ENCODE measurements at regions not wholly inside any gene's neighbourhood (a gene's known extent, or its start where the extent isn't known, plus 50 kb on each side); places are given as distances from the start of the nearest gene placed in this dataset.

DNA sequence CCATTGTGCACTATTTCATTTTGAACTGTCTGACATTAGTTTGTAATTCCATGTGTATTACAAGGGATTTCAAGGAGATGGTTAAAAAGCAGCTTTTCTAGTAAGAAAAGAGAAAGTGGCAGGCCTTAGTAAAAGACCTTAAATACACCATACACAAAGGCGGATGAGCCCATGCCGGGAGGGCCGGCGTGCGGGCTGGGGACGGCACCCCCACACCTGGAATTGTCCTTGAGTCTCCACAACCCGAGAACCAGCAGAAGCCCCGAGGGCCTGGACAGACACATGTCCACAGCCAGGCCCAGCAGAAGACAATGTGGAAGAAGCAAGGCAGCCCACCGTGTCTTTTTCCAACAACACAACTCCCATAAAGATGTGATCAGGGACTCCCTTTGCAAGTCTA is 123.7 kb upstream of the TCERG1L start:
- H3K4me3 ChIP-seq: no peak overlapping the region
- peaks cover 0 to 16% (median 14%) of the 10 kb centered on the region in 4 donors for H3K4me1 ChIP-seq
- peaks cover 0 to 32% (median 0%) of the 10 kb centered on the region in 4 donors for H3K27me3 ChIP-seq
- DNase-seq (ENCODE audit: extremely low spot score): no peak
- no peaks in the 10 kb centered on the region for H3K36me3 ChIP-seq
- WGBS: 90% methylated on average over 9 of the region's 9 CpGs
- TF ChIP-seq POLR2AphosphoS5 (IDR thresholded peaks at IDR 0.05) (no peak), EP300 (IDR thresholded peaks at IDR 0.05) (no peak), POLR2A (IDR thresholded peaks at IDR 0.05; ENCODE audit: low read depth) (no peak)
- TF ChIP-seq, protein P1, sequence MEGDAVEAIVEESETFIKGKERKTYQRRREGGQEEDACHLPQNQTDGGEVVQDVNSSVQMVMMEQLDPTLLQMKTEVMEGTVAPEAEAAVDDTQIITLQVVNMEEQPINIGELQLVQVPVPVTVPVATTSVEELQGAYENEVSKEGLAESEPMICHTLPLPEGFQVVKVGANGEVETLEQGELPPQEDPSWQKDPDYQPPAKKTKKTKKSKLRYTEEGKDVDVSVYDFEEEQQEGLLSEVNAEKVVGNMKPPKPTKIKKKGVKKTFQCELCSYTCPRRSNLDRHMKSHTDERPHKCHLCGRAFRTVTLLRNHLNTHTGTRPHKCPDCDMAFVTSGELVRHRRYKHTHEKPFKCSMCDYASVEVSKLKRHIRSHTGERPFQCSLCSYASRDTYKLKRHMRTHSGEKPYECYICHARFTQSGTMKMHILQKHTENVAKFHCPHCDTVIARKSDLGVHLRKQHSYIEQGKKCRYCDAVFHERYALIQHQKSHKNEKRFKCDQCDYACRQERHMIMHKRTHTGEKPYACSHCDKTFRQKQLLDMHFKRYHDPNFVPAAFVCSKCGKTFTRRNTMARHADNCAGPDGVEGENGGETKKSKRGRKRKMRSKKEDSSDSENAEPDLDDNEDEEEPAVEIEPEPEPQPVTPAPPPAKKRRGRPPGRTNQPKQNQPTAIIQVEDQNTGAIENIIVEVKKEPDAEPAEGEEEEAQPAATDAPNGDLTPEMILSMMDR (IDR thresholded peaks at IDR 0.05): no peak
- H3K9me3 ChIP-seq: no peaks in the 10 kb centered on the region
- no peak overlapping the region for H3K27ac ChIP-seq (replicated peaks in 1 of 4)
- intact Hi-C loops (cut with DNase I): no loop called here

DNA sequence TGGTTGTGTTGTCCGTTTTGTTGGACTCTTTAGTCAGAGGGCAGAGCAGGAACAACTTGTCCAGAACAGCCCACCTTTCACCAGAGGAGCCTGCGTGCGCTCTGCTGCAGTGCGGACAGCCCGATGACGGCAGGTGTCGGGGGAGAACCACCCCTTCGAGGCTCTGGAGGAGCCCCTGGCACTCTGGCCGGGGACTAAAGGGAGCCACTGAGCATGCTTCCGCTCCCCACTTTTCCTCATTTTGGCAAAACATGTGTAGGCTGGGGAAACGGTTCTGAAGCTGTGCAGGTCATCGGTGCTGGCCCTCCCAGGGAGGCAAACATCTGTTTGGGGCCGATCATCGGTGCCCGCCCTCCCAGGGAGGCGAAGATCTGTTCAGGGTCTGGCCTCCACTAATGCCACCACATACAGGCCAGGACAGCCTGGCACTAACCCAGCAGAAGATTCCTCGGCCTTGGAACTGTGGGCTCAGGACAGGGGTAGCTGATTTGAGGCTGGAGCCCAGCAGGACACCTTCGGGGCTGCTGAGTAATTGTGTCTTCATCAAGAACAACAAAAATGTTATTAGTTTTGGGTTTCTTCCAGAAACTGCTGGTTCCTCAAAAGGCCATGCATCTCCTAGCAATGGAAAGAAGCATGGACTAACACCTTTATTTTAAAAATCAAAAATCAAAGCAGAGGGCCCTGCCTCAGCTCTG is 124.4 kb upstream of the TCERG1L start:
- intact Hi-C loops (cut with DNase I): no loop called here
- no peaks in the 10 kb centered on the region for H3K36me3 ChIP-seq
- H3K4me1 ChIP-seq: peaks cover 0 to 16% (median 14%) of the 10 kb centered on the region in 4 donors
- H3K27me3 ChIP-seq: peaks cover 0 to 31% (median 0%) of the 10 kb centered on the region in 4 donors
- no peak for DNase-seq (ENCODE audit: extremely low spot score)
- no peak for TF ChIP-seq POLR2A (IDR thresholded peaks at IDR 0.05; ENCODE audit: low read depth)
- TF ChIP-seq, protein P1 (IDR thresholded peaks at IDR 0.05): no peak
- no peak for TF ChIP-seq POLR2AphosphoS5 (IDR thresholded peaks at IDR 0.05)
- H3K27ac ChIP-seq (replicated peaks in 1 of 4): no peak overlapping the region
- H3K4me3 ChIP-seq: no peak overlapping the region
- WGBS: 73% methylated on average over 11 of the region's 18 CpGs
- no peaks in the 10 kb centered on the region for H3K9me3 ChIP-seq

DNA sequence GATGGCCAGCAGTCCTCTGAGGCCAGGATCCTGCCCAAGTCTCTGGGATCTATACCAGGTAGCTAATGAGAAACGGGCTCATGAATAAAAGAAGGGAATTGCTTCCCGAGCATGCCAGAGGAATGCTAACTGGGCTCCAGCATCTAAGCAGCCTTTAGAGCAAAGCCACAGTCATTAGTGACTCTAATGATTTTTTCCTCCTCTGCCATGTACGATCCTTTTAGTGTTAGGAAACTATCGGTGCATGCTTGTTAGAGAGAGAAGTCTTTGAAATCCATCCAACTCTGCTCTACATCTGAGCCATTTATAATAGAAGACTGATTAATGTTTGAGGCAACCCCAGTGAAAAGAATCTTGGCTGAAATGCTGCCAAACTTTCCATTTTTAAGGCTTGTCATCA is 124.9 kb upstream of the TCERG1L start:
- H3K9me3 ChIP-seq: no peaks in the 10 kb centered on the region
- peaks cover 0 to 31% (median 0%) of the 10 kb centered on the region in 4 donors for H3K27me3 ChIP-seq
- intact Hi-C loops (cut with DNase I): no loop called here
- no peak overlapping the region for H3K4me3 ChIP-seq
- WGBS: 31% methylated on average over 4 of the region's 4 CpGs
- H3K4me1 ChIP-seq: peaks cover 0 to 16% (median 14%) of the 10 kb centered on the region in 4 donors
- H3K27ac ChIP-seq (replicated peaks in 1 of 4): no peak overlapping the region
- TF ChIP-seq POLR2A (IDR thresholded peaks at IDR 0.05; ENCODE audit: low read depth): no peak
- TF ChIP-seq EP300 (IDR thresholded peaks at IDR 0.05): no peak
- TF ChIP-seq, protein P1 (IDR thresholded peaks at IDR 0.05): no peak
- no peak for TF ChIP-seq POLR2AphosphoS5 (IDR thresholded peaks at IDR 0.05)
- DNase-seq (ENCODE audit: extremely low spot score): no peak
- no peaks in the 10 kb centered on the region for H3K36me3 ChIP-seq

DNA sequence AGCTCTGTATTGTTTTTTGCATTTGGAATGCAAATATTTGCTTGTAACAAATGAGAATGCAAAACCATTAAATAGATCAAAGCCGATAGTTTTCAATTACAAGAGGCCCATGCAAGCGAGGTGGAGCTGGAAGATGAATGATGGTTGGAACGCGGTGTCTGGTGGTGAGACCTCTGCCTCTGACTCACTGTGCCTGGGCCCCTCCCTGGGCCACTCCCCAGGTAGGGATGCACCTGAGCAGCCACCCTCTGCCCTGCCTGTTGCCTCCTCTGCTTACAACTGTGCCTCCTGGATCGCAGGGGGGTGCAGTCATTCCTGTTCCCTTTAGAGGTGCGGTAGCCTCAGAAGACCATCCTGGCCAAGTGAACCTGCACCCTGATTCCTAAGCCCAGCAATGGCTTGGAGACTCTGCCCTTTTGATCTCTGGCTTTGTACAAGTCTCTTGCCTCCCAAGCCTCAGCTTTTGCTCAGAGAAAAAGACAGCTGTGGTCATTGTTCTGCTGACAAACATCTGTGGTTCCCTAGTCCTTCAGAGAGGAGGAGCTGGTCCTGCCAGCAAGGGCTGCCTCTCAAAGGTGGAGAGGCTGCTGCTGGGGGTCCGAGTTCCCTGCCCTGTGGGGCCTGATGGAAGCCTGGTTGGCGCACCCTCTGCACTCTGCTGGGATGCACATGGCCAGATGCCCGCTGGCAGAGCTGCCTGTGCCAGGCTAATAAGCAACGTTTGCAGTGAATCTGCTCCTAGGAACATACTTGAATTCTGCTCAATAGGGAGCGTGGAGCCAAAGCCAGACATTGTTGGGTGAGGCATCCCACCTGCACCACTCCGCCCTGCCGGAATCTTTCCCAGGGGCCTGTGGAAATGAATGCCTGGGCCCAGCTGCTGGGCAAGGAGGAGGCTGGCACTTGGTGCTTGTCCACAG is 126.3 kb upstream of the TCERG1L start:
- Histone ChIP-seq H3K36me3 (no peaks in the 10 kb centered on the region), H3K27ac (replicated peaks in 1 of 4) (no peak overlapping the region), H3K9me3 (no peaks in the 10 kb centered on the region), H3K4me1 (peaks cover 0 to 16% (median 14%) of the 10 kb centered on the region in 4 donors), H3K27me3 (peaks cover 0 to 27% (median 0%) of the 10 kb centered on the region in 4 donors), H3K4me3 (no peak overlapping the region)
- TF ChIP-seq EP300 (IDR thresholded peaks at IDR 0.05) (no peak), POLR2AphosphoS5 (IDR thresholded peaks at IDR 0.05) (no peak), POLR2A (IDR thresholded peaks at IDR 0.05; ENCODE audit: low read depth) (no peak)
- TF ChIP-seq, protein P1 (IDR thresholded peaks at IDR 0.05): no peak
- DNase-seq (ENCODE audit: extremely low spot score): no peak
- WGBS: 89% methylated on average over 9 of the region's 13 CpGs
- intact Hi-C loops (cut with DNase I): no loop called here
